WTC11 (cell line): ENCODE measurements at regions not wholly inside any gene's neighbourhood (a gene's known extent, or its start where the extent isn't known, plus 50 kb on each side); places are given as distances from the start of the nearest gene placed in this dataset.

Experiments
- ATAC-seq: fragments of 200-7000 bp; cut with Tn5 transposase; 2 replicates; pipeline ENCODE4 v1.10.0; 2021; ENCODE audit warnings: mild to moderate bottlenecking, moderate library complexity
- CTCF ChIA-PET: fragments of 300-600 bp; sonication (Branson Sonifier 250); formaldehyde crosslinking; loops from one replicate; lab custom pipeline; 2021; ENCODE audit warnings: antibody characterized with exemption; lab: Charles Lee
- POLR2A ChIA-PET: fragments of 350-600 bp; sonication (Branson Sonifier 250); formaldehyde crosslinking; loops from one replicate; lab custom pipeline; 2021; ENCODE audit warnings: antibody characterized with exemption; lab: Charles Lee
- DNase-seq: peaks from one replicate; pipeline ENCODE4 v3.0.0; 2021; ENCODE audit warnings: low spot score
- H3K27ac Mint-ChIP-seq: 2 replicates; pipeline ENCODE4 v1.8.0; 2021; ENCODE audit warnings: mixed read lengths
- H3K27me3 Mint-ChIP-seq: 2 replicates; pipeline ENCODE4 v1.8.0; 2021; ENCODE audit warnings: low read depth, mild to moderate bottlenecking, moderate library complexity, mixed read lengths
- H3K36me3 Mint-ChIP-seq: 2 replicates; pipeline ENCODE4 v1.8.0; 2021; ENCODE audit warnings: mixed read lengths
- H3K4me1 Mint-ChIP-seq: 2 replicates; pipeline ENCODE4 v1.8.0; 2022; ENCODE audit warnings: mixed read lengths
- H3K4me3 Mint-ChIP-seq: 2 replicates; pipeline ENCODE4 v1.8.0; 2021; ENCODE audit warnings: mild to moderate bottlenecking, moderate library complexity, mixed read lengths
- H3K9me3 Mint-ChIP-seq: 2 replicates; pipeline ENCODE4 v1.8.0; 2021; ENCODE audit warnings: mixed read lengths
- ATF1 ChIP-seq: sonication (generic); formaldehyde crosslinking; IDR thresholded peaks from 2 replicates; pipeline ENCODE4 v1.8.1; 2023; ENCODE audit warnings: mild to moderate bottlenecking, moderate library complexity, missing genetic modification reagents
- ELF4 ChIP-seq: sonication (generic); formaldehyde crosslinking; IDR thresholded peaks from 2 replicates; pipeline ENCODE4 v1.8.1; 2022; ENCODE audit warnings: low read depth, mild to moderate bottlenecking, moderate library complexity, missing genetic modification reagents
- ETV6 ChIP-seq: sonication (generic); formaldehyde crosslinking; IDR thresholded peaks from 2 replicates; pipeline ENCODE4 v1.8.1; 2022; ENCODE audit warnings: mild to moderate bottlenecking, missing genetic modification reagents
- FOXP1 ChIP-seq: sonication (generic); formaldehyde crosslinking; IDR thresholded peaks from 2 replicates; pipeline ENCODE4 v1.8.0; 2022; ENCODE audit warnings: missing genetic modification reagents, mild to moderate bottlenecking, moderate library complexity, borderline replicate concordance
- KAT7 ChIP-seq: sonication (generic); formaldehyde crosslinking; IDR thresholded peaks from 2 replicates; pipeline ENCODE4 v1.8.1; 2023; ENCODE audit warnings: missing genetic modification reagents, mild to moderate bottlenecking, borderline replicate concordance
- ZBTB21 ChIP-seq: sonication (generic); formaldehyde crosslinking; IDR thresholded peaks from 2 replicates; pipeline ENCODE4 v1.8.1; 2023; ENCODE audit warnings: mild to moderate bottlenecking, missing genetic modification reagents, borderline replicate concordance
- ZNF219 ChIP-seq: sonication (generic); formaldehyde crosslinking; IDR thresholded peaks from 2 replicates; pipeline ENCODE4 v1.8.0; 2023; ENCODE audit warnings: missing genetic modification reagents, mild to moderate bottlenecking, borderline replicate concordance
- TF ChIP-seq, protein P1 (sequence below): sonication (generic); formaldehyde crosslinking; IDR thresholded peaks from 2 replicates; pipeline ENCODE4 v1.8.0; 2023; ENCODE audit warnings: mild to moderate bottlenecking, missing genetic modification reagents
- TF ChIP-seq, protein P2 (sequence below): sonication (generic); formaldehyde crosslinking; IDR thresholded peaks from 2 replicates; pipeline ENCODE4 v1.8.0; 2023; ENCODE audit warnings: missing genetic modification reagents
- TF ChIP-seq, protein P3 (sequence below): sonication (generic); formaldehyde crosslinking; IDR thresholded peaks from 2 replicates; pipeline ENCODE4 v1.8.0; 2022; ENCODE audit warnings: missing genetic modification reagents
- TF ChIP-seq, protein P4 (sequence below): sonication (generic); formaldehyde crosslinking; IDR thresholded peaks from 2 replicates; pipeline ENCODE4 v1.8.1; 2022; ENCODE audit warnings: low read depth, mild to moderate bottlenecking, moderate library complexity, missing genetic modification reagents, borderline replicate concordance
- TF ChIP-seq, protein P5 (sequence below): sonication (generic); formaldehyde crosslinking; IDR thresholded peaks from 2 replicates; pipeline ENCODE4 v1.8.1; 2023; ENCODE audit warnings: mild to moderate bottlenecking, missing genetic modification reagents, moderate library complexity
- TF ChIP-seq, protein P6 (sequence below): fragments of 250-450 bp; sonication (Bioruptor Pico); IDR thresholded peaks from 2 replicates; pipeline ENCODE4 v1.9.0; 2021; ENCODE audit warnings: mild to moderate bottlenecking
- TF ChIP-seq, protein P7 (sequence below): sonication (generic); formaldehyde crosslinking; conservative IDR thresholded peaks from 2 replicates; pipeline ENCODE4 v1.8.1; 2023; ENCODE audit warnings: mild to moderate bottlenecking, low read depth, missing genetic modification reagents, moderate library complexity

DNA sequence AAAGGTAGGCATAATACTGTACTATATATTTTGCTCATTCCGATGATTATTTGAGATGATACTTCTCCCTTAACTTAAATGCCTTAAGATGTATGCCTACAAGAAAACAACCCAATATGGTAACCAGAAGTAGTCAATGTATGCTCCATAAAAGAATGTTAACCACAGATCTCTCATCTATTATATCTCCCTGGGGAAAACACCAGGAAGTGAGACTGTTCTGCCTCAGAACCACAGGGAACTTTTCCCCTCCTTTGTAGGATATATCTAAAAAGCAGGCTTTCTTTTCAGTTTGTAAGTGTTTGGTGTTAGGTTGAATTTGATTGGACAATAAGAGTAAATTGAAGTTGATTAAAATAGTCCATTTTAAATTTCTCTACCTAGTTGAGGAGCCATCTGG is 1160.5 kb upstream of the NXPH2 start (continued):
- TF ChIP-seq, protein P1, sequence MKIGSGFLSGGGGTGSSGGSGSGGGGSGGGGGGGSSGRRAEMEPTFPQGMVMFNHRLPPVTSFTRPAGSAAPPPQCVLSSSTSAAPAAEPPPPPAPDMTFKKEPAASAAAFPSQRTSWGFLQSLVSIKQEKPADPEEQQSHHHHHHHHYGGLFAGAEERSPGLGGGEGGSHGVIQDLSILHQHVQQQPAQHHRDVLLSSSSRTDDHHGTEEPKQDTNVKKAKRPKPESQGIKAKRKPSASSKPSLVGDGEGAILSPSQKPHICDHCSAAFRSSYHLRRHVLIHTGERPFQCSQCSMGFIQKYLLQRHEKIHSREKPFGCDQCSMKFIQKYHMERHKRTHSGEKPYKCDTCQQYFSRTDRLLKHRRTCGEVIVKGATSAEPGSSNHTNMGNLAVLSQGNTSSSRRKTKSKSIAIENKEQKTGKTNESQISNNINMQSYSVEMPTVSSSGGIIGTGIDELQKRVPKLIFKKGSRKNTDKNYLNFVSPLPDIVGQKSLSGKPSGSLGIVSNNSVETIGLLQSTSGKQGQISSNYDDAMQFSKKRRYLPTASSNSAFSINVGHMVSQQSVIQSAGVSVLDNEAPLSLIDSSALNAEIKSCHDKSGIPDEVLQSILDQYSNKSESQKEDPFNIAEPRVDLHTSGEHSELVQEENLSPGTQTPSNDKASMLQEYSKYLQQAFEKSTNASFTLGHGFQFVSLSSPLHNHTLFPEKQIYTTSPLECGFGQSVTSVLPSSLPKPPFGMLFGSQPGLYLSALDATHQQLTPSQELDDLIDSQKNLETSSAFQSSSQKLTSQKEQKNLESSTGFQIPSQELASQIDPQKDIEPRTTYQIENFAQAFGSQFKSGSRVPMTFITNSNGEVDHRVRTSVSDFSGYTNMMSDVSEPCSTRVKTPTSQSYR (CRISPR knock-in tag), result no peak
- no peak for TF ChIP-seq ATF1

DNA sequence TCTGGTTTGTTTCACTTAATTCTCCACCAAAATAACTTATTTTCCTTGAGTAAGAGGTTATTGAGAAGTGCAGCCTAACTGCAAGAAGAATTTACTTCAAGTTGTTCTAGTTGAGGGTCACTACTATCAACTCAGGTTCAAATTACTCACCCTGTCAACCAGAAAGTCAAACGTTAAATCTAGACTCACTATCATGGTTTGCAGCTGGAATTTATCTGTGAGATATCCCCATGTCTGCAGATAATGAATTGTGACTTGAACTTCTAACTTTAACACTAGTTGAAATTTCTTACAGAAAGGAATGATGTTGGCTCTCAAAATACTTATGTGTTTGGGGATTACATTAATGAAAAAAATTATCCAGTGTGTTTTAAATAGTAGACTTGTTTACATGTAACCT is 1145.7 kb upstream of the NXPH2 start:
- H3K9me3 Mint-ChIP-seq, result no peaks in the 10 kb centered on the region; the same call in 1 of the 2 replicates
- H3K4me1 Mint-ChIP-seq, result peaks cover 15% of the 10 kb centered on the region
- ATAC-seq (no peak), DNase-seq (no peak)
- POLR2A ChIA-PET, result no interaction called here
- TF ChIP-seq, protein P2, sequence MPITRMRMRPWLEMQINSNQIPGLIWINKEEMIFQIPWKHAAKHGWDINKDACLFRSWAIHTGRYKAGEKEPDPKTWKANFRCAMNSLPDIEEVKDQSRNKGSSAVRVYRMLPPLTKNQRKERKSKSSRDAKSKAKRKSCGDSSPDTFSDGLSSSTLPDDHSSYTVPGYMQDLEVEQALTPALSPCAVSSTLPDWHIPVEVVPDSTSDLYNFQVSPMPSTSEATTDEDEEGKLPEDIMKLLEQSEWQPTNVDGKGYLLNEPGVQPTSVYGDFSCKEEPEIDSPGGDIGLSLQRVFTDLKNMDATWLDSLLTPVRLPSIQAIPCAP (CRISPR knock-in tag), result no peak
- TF ChIP-seq, protein P3, sequence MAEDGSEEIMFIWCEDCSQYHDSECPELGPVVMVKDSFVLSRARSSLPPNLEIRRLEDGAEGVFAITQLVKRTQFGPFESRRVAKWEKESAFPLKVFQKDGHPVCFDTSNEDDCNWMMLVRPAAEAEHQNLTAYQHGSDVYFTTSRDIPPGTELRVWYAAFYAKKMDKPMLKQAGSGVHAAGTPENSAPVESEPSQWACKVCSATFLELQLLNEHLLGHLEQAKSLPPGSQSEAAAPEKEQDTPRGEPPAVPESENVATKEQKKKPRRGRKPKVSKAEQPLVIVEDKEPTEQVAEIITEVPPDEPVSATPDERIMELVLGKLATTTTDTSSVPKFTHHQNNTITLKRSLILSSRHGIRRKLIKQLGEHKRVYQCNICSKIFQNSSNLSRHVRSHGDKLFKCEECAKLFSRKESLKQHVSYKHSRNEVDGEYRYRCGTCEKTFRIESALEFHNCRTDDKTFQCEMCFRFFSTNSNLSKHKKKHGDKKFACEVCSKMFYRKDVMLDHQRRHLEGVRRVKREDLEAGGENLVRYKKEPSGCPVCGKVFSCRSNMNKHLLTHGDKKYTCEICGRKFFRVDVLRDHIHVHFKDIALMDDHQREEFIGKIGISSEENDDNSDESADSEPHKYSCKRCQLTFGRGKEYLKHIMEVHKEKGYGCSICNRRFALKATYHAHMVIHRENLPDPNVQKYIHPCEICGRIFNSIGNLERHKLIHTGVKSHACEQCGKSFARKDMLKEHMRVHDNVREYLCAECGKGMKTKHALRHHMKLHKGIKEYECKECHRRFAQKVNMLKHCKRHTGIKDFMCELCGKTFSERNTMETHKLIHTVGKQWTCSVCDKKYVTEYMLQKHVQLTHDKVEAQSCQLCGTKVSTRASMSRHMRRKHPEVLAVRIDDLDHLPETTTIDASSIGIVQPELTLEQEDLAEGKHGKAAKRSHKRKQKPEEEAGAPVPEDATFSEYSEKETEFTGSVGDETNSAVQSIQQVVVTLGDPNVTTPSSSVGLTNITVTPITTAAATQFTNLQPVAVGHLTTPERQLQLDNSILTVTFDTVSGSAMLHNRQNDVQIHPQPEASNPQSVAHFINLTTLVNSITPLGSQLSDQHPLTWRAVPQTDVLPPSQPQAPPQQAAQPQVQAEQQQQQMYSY (CRISPR knock-in tag), result no peak
- no peak for TF ChIP-seq ATF1
- TF ChIP-seq, protein P4, sequence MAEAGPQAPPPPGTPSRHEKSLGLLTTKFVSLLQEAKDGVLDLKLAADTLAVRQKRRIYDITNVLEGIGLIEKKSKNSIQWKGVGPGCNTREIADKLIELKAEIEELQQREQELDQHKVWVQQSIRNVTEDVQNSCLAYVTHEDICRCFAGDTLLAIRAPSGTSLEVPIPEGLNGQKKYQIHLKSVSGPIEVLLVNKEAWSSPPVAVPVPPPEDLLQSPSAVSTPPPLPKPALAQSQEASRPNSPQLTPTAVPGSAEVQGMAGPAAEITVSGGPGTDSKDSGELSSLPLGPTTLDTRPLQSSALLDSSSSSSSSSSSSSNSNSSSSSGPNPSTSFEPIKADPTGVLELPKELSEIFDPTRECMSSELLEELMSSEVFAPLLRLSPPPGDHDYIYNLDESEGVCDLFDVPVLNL (CRISPR knock-in tag), result no peak
- TF ChIP-seq ZBTB21 (CRISPR knock-in tag), result no peak
- TF ChIP-seq FOXP1 (CRISPR knock-in tag), result no peak
- TF ChIP-seq, protein P1 (CRISPR knock-in tag), result no peak
- no peaks in the 10 kb centered on the region for H3K36me3 Mint-ChIP-seq
- H3K27me3 Mint-ChIP-seq, result no peaks in the 10 kb centered on the region
- H3K27ac Mint-ChIP-seq, result no peak overlapping the region
- H3K4me3 Mint-ChIP-seq, result no peak overlapping the region
- CTCF ChIA-PET, result no interaction called here

DNA sequence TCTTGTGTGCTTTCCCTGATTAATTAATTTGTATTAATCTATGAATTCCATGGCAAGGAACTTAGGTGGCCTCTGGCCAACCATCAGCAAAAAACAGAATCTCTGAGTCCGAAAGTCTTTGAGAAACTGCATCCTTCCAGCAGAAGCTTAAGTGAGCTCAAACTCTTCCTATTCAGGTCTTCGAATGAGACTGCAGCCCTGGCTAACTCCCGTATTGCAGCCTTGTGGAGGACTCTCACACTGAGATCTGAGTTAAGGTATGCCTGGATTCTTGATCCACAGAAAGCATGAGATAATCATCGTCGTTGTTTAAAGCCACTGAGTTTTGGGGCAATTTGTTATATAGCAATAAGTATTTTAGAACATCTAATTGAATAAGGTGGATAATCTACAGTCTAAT is 1143.9 kb upstream of the NXPH2 start:
- DNase-seq (no peak), ATAC-seq (peak; percentile 84)
- ChIA-PET CTCF (no interaction called here), POLR2A (no interaction called here)
- peaks cover 29% of the 10 kb centered on the region for H3K4me1 Mint-ChIP-seq
- no peaks in the 10 kb centered on the region for H3K36me3 Mint-ChIP-seq
- no peak overlapping the region for H3K27ac Mint-ChIP-seq
- no peaks in the 10 kb centered on the region for H3K27me3 Mint-ChIP-seq
- H3K4me3 Mint-ChIP-seq, result no peak overlapping the region
- H3K9me3 Mint-ChIP-seq, result no peaks in the 10 kb centered on the region; the same call in 1 of the 2 replicates
- TF ChIP-seq, protein P5, sequence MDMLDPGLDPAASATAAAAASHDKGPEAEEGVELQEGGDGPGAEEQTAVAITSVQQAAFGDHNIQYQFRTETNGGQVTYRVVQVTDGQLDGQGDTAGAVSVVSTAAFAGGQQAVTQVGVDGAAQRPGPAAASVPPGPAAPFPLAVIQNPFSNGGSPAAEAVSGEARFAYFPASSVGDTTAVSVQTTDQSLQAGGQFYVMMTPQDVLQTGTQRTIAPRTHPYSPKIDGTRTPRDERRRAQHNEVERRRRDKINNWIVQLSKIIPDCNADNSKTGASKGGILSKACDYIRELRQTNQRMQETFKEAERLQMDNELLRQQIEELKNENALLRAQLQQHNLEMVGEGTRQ, result no peak
- TF ChIP-seq ETV6, result no peak
- no peak for TF ChIP-seq KAT7 (CRISPR knock-in tag)
- no peak for TF ChIP-seq ZNF219 (CRISPR knock-in tag)
- no peak for TF ChIP-seq ELF4 (CRISPR knock-in tag)
- TF ChIP-seq, protein P6, sequence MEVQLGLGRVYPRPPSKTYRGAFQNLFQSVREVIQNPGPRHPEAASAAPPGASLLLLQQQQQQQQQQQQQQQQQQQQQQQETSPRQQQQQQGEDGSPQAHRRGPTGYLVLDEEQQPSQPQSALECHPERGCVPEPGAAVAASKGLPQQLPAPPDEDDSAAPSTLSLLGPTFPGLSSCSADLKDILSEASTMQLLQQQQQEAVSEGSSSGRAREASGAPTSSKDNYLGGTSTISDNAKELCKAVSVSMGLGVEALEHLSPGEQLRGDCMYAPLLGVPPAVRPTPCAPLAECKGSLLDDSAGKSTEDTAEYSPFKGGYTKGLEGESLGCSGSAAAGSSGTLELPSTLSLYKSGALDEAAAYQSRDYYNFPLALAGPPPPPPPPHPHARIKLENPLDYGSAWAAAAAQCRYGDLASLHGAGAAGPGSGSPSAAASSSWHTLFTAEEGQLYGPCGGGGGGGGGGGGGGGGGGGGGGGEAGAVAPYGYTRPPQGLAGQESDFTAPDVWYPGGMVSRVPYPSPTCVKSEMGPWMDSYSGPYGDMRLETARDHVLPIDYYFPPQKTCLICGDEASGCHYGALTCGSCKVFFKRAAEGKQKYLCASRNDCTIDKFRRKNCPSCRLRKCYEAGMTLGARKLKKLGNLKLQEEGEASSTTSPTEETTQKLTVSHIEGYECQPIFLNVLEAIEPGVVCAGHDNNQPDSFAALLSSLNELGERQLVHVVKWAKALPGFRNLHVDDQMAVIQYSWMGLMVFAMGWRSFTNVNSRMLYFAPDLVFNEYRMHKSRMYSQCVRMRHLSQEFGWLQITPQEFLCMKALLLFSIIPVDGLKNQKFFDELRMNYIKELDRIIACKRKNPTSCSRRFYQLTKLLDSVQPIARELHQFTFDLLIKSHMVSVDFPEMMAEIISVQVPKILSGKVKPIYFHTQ (CRISPR knock-in tag), result no peak
- TF ChIP-seq, protein P7, sequence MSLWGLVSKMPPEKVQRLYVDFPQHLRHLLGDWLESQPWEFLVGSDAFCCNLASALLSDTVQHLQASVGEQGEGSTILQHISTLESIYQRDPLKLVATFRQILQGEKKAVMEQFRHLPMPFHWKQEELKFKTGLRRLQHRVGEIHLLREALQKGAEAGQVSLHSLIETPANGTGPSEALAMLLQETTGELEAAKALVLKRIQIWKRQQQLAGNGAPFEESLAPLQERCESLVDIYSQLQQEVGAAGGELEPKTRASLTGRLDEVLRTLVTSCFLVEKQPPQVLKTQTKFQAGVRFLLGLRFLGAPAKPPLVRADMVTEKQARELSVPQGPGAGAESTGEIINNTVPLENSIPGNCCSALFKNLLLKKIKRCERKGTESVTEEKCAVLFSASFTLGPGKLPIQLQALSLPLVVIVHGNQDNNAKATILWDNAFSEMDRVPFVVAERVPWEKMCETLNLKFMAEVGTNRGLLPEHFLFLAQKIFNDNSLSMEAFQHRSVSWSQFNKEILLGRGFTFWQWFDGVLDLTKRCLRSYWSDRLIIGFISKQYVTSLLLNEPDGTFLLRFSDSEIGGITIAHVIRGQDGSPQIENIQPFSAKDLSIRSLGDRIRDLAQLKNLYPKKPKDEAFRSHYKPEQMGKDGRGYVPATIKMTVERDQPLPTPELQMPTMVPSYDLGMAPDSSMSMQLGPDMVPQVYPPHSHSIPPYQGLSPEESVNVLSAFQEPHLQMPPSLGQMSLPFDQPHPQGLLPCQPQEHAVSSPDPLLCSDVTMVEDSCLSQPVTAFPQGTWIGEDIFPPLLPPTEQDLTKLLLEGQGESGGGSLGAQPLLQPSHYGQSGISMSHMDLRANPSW (CRISPR knock-in tag), result no peak
